Adrenal gland (tissue), 5 donors: ENCODE measurements at regions not wholly inside any gene's neighbourhood (a gene's known extent, or its start where the extent isn't known, plus 50 kb on each side); places are given as distances from the start of the nearest gene placed in this dataset.

Source experiments
- POLR2A ChIP-seq, 2 donors: fragments of 450-650 bp; IDR thresholded peaks; one replicate each; pipeline ENCODE4 v1.6.1; 2017; ENCODE audit warnings: antibody characterized with exemption in 2 of 2, mild to moderate bottlenecking in 2 of 2, moderate library complexity in 1 of 2
- TF ChIP-seq, protein P1 (sequence below), 6 experiments: fragments of 450-650 bp in 4 of 6; fragments of 200-600 bp in 2 of 6; sonication (generic) in 1 of 6; IDR thresholded peaks; 1 replicate in 5 of 6; 2 replicates in 1 of 6; pipeline versions ENCODE4 v1.5.1 to v1.8.0; 2016 to 2021; ENCODE audit warnings: antibody characterized with exemption in 6 of 6, mild to moderate bottlenecking in 2 of 6, moderate library complexity in 1 of 6
- donor health status: DM: no; HTN: no; CAD: no.

DNA sequence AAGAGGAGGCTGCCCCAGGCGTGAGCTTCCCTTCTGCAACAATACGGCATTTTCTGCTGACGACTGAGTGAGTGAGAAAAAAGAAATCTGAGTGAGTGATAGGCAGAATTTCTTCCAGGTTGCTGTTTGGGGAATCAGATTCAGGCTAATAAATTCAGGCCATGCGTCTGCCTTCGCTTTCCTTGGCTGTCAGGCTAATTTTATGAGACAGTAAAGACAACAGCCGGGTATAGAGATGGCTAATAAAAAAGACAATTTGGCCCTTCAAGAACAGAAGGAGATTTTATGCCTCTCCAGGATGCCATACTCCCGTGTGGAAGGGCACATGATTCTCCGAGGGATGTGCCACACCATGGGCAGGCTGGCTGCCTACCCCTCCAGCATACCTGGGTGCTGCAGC, 145.9 kb upstream of the UBL3 start:
- TF ChIP-seq, protein P1, sequence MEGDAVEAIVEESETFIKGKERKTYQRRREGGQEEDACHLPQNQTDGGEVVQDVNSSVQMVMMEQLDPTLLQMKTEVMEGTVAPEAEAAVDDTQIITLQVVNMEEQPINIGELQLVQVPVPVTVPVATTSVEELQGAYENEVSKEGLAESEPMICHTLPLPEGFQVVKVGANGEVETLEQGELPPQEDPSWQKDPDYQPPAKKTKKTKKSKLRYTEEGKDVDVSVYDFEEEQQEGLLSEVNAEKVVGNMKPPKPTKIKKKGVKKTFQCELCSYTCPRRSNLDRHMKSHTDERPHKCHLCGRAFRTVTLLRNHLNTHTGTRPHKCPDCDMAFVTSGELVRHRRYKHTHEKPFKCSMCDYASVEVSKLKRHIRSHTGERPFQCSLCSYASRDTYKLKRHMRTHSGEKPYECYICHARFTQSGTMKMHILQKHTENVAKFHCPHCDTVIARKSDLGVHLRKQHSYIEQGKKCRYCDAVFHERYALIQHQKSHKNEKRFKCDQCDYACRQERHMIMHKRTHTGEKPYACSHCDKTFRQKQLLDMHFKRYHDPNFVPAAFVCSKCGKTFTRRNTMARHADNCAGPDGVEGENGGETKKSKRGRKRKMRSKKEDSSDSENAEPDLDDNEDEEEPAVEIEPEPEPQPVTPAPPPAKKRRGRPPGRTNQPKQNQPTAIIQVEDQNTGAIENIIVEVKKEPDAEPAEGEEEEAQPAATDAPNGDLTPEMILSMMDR (IDR thresholded peaks at IDR 0.05), result no peak
- no peak for TF ChIP-seq POLR2A (IDR thresholded peaks at IDR 0.05)
